Fibroblast of mammary gland (primary cell): ENCODE measurements at regions not wholly inside any gene's neighbourhood (a gene's known extent, or its start where the extent isn't known, plus 50 kb on each side); places are given as distances from the start of the nearest gene placed in this dataset.

Experiments
- DNase-seq: peaks from one replicate; pipeline ENCODE4 v3.0.0-alpha.2; 2010; ENCODE audit warnings: low read depth
- H3K4me3 ChIP-seq: 2 replicates; pipeline ENCODE4 v1.5.1; 2011; ENCODE audit warnings: low read depth, mild to moderate bottlenecking, low read length, moderate library complexity; ENCODE audit not compliant: control insufficient read depth
- CTCF ChIP-seq: conservative IDR thresholded peaks from 2 replicates; pipeline ENCODE4 v1.5.1; 2011; ENCODE audit warnings: low read depth, low read length, inconsistent platforms; ENCODE audit not compliant: control insufficient read depth, insufficient read depth

- no peak for TF ChIP-seq CTCF
- H3K4me3 ChIP-seq, result no peak overlapping the region
- DNase-seq, result no peak
Measured at GRCh38 chr2:168403736-168404135, 52.3 kb upstream of the CERS6 start.

- no peak overlapping the region for H3K4me3 ChIP-seq
- no peak for DNase-seq
- no peak for TF ChIP-seq CTCF
Measured at GRCh38 chr2:168404764-168405163, 51.3 kb upstream of the CERS6 start.
